Ectodermal cell (in vitro differentiated cells): ENCODE measurements at regions not wholly inside any gene's neighbourhood (a gene's known extent, or its start where the extent isn't known, plus 50 kb on each side); places are given as distances from the start of the nearest gene placed in this dataset.

Experiments used
- H3K27ac ChIP-seq: 2 replicates; pipeline ENCODE4 v1.7.0; 2013; ENCODE audit warnings: mild to moderate bottlenecking, low read depth, low read length; ENCODE audit not compliant: insufficient read depth, poor library complexity, severe bottlenecking
- H3K27me3 ChIP-seq: 2 replicates; pipeline ENCODE4 v1.7.0; 2013; ENCODE audit warnings: mild to moderate bottlenecking, low read length; ENCODE audit not compliant: insufficient read depth, control insufficient read depth, poor library complexity, severe bottlenecking
- H3K36me3 ChIP-seq: one replicate; pipeline ENCODE4 v1.7.0; 2013; ENCODE audit warnings: low read length; ENCODE audit not compliant: control insufficient read depth, insufficient read depth
- H3K4me1 ChIP-seq: one replicate; pipeline ENCODE4 v1.7.0; 2013; ENCODE audit warnings: low read length; ENCODE audit not compliant: control insufficient read depth, insufficient read depth
- H3K4me3 ChIP-seq: 2 replicates; pipeline ENCODE4 v1.7.0; 2013; ENCODE audit warnings: low read depth, low read length, control low read depth; ENCODE audit not compliant: insufficient read depth
- H3K9me3 ChIP-seq: 2 replicates; pipeline ENCODE4 v1.7.0; 2013; ENCODE audit warnings: mild to moderate bottlenecking, low read length, moderate library complexity; ENCODE audit not compliant: control insufficient read depth
- WGBS, 2 experiments: methylation state at CpG; one replicate each; pipeline ENCODE4 v1.1.7; 2013; ENCODE audit warnings: missing lambda C conversion rate in 2 of 2; 5-methylcytosine and 5-hydroxymethylcytosine counted together

GRCh38 chr4:179976777-179977176, 2266.4 kb upstream of the TENM3 start:
- 93 to 95% methylated on average over 7 of the region's 7 CpGs for WGBS, 2 experiments
- Histone ChIP-seq H3K36me3 (no peaks in the 10 kb centered on the region), H3K4me3 (no peak overlapping the region), H3K9me3 (no peaks in the 10 kb centered on the region), H3K4me1 (no peaks in the 10 kb centered on the region), H3K27me3 (no peaks in the 10 kb centered on the region), H3K27ac (no peak overlapping the region)

- no peak overlapping the region for H3K4me3 ChIP-seq
Measured at GRCh38 chr4:179977378-179977777, 2265.8 kb upstream of the TENM3 start.

GRCh38 chr4:179981161-179981560, 2262.0 kb upstream of the TENM3 start:
- Histone ChIP-seq H3K4me1 (no peaks in the 10 kb centered on the region), H3K9me3 (no peaks in the 10 kb centered on the region), H3K36me3 (no peaks in the 10 kb centered on the region), H3K27me3 (no peaks in the 10 kb centered on the region), H3K4me3 (no peak overlapping the region), H3K27ac (no peak overlapping the region)

More at GRCh38 chr4:179977378-179977777, 2265.8 kb upstream of the TENM3 start:
- H3K27ac ChIP-seq = no peak overlapping the region
- no peaks in the 10 kb centered on the region for H3K36me3 ChIP-seq
- H3K4me1 ChIP-seq = no peaks in the 10 kb centered on the region
- no peaks in the 10 kb centered on the region for H3K27me3 ChIP-seq
- H3K9me3 ChIP-seq = no peaks in the 10 kb centered on the region

DNA sequence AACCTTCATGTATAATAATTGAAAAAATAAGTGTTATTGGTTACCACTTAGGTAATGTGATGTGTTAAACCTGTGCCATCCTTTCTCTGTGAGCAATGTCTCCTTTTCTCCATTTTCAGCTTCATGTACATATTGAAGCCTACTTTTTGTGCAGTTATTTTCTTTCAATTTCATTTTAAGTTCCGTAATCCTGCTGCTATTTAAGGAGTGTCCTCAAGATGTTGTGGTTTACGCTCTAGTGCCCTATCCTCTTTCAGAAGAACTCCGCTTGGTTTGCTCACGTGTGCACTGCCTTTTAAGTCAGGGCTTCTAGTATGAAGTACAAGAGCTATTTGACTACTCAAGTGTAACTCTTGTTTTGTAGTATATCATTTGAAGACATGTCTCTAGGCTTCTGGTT, 2253.2 kb upstream of the TENM3 start:
- 90 to 95% methylated on average over 4 of the region's 4 CpGs for WGBS, 2 experiments
- no peak overlapping the region for H3K27ac ChIP-seq
- H3K9me3 ChIP-seq = no peaks in the 10 kb centered on the region
- H3K36me3 ChIP-seq = no peaks in the 10 kb centered on the region
- no peak overlapping the region for H3K4me3 ChIP-seq
- no peaks in the 10 kb centered on the region for H3K27me3 ChIP-seq
- no peaks in the 10 kb centered on the region for H3K4me1 ChIP-seq

DNA sequence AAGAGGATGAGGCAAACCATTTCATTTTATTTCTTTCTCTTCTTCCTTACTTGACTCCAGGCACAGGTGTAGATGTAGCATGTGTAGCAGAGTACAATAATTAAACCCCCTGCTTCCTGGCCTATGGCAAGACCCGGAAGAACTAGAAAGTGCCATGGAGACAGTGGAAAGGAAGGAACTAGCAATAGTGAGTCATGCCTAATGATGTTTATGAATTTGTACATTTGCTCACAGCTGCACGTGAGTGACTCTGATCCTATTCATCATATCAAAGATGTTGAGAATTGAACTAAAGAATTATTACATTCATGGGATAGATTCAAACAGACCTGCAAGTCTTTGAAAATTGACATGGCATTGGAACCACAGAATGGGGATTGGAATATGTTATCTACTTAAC, 2233.9 kb upstream of the TENM3 start:
- WGBS, 2 experiments = 81 to 97% methylated on average over 2 of the region's 2 CpGs
- no peaks in the 10 kb centered on the region for H3K4me1 ChIP-seq
- no peaks in the 10 kb centered on the region for H3K9me3 ChIP-seq
- no peak overlapping the region for H3K27ac ChIP-seq
- H3K4me3 ChIP-seq = no peak overlapping the region
- no peaks in the 10 kb centered on the region for H3K27me3 ChIP-seq
- no peaks in the 10 kb centered on the region for H3K36me3 ChIP-seq

DNA sequence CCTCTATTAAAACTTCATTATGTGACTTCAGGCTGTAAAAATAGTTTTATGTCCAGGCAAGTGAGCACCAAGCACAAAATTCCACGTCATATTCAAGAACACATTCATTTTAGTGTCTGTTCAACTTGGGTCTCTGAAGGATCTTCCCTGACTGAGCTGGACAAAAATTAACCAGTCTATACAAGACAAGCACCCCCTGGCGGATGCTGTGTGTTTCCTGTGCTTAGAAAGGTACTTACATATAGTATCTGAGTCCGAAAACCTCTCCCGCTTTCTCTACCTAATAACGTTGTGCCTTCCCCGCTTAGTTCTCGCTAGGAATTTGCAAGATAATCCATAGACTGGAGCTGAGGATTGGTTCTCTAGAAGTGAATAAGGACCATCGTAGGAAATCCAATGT, 2214.5 kb upstream of the TENM3 start:
- WGBS, 2 experiments = 60 to 72% methylated on average over 7 to 8 of the region's 8 CpGs
- H3K27ac ChIP-seq = no peak overlapping the region

GRCh38 chr4:180031330-180031729, 2211.9 kb upstream of the TENM3 start:
- Histone ChIP-seq H3K4me3 (no peak overlapping the region), H3K9me3 (no peaks in the 10 kb centered on the region), H3K36me3 (no peaks in the 10 kb centered on the region), H3K4me1 (no peaks in the 10 kb centered on the region), H3K27ac (no peak overlapping the region), H3K27me3 (no peaks in the 10 kb centered on the region)
- no CpG with 5 or more reads among the region's 1 CpG for WGBS, 2 experiments

More for the DNA sequence above, 2214.5 kb upstream of the TENM3 start:
- H3K4me3 ChIP-seq = no peak overlapping the region
- no peaks in the 10 kb centered on the region for H3K9me3 ChIP-seq
- H3K27me3 ChIP-seq = no peaks in the 10 kb centered on the region
- no peaks in the 10 kb centered on the region for H3K4me1 ChIP-seq
- H3K36me3 ChIP-seq = no peaks in the 10 kb centered on the region

- H3K36me3 ChIP-seq = no peaks in the 10 kb centered on the region
- H3K4me1 ChIP-seq = no peaks in the 10 kb centered on the region
- H3K9me3 ChIP-seq = no peaks in the 10 kb centered on the region
- 89 to 100% methylated on average over 1 of the region's 1 CpG for WGBS, 2 experiments
- H3K27me3 ChIP-seq = no peaks in the 10 kb centered on the region
- H3K27ac ChIP-seq = no peak overlapping the region
- H3K4me3 ChIP-seq = no peak overlapping the region
Measured at GRCh38 chr4:180041576-180041975, 2201.6 kb upstream of the TENM3 start.

DNA sequence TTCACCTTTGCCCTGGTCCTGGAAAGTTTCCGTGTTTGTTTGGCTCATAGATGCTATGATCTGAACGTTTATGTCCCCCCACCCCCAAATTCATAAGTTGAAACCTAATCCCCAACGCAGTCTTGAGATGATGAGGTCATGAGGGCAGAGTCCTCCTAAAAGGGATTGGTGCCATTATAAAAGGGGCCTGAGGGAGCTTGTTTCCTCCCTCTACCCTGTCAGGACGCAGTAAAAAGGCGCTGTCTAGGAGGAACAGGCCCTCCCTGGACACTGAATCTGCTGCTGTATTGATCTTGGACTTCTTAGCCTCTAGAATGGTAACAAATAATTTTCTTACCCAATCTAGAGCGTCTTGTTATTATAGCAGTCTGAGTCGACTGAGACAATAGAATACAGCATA, 2190.6 kb upstream of the TENM3 start:
- no peak overlapping the region for H3K4me3 ChIP-seq
- no peak overlapping the region for H3K27ac ChIP-seq
- peaks cover 11% of the 10 kb centered on the region for H3K27me3 ChIP-seq
- no peaks in the 10 kb centered on the region for H3K9me3 ChIP-seq
- no peaks in the 10 kb centered on the region for H3K36me3 ChIP-seq
- 81 to 83% methylated on average over 7 of the region's 7 CpGs for WGBS, 2 experiments
- H3K4me1 ChIP-seq = no peaks in the 10 kb centered on the region

- H3K9me3 ChIP-seq = no peaks in the 10 kb centered on the region
- no peaks in the 10 kb centered on the region for H3K4me1 ChIP-seq
- no peaks in the 10 kb centered on the region for H3K36me3 ChIP-seq
- 89 to 91% methylated on average over 4 of the region's 4 CpGs for WGBS, 2 experiments
- H3K27ac ChIP-seq = no peak overlapping the region
- no peak overlapping the region for H3K4me3 ChIP-seq
- peaks cover 21% of the 10 kb centered on the region for H3K27me3 ChIP-seq
Measured at GRCh38 chr4:180054291-180054690, 2188.9 kb upstream of the TENM3 start.

GRCh38 chr4:180057299-180057721, 2185.9 kb upstream of the TENM3 start:
- H3K27me3 ChIP-seq = peaks cover 50% of the 10 kb centered on the region
- no peaks in the 10 kb centered on the region for H3K4me1 ChIP-seq
- WGBS, 2 experiments = 0 to 3% methylated on average over 8 of the region's 8 CpGs
- no peaks in the 10 kb centered on the region for H3K9me3 ChIP-seq
- no peak overlapping the region for H3K27ac ChIP-seq
- H3K4me3 ChIP-seq = peak overlapping the region; percentile 67
- no peaks in the 10 kb centered on the region for H3K36me3 ChIP-seq
